Thoracic aorta (tissue), 2 donors: ENCODE measurements at regions not wholly inside any gene's neighbourhood (a gene's known extent, or its start where the extent isn't known, plus 50 kb on each side); places are given as distances from the start of the nearest gene placed in this dataset.

Experiments used
- ATAC-seq: fragments of 150-250 bp; one replicate; pipeline ENCODE4 v1.8.0; 2017; ENCODE audit warnings: low read depth; ENCODE audit not compliant: insufficient number of reproducible peaks, low FRiP score
- DNase-seq: peaks from one replicate; pipeline ENCODE4 v3.0.0-alpha.2; 2020; ENCODE audit warnings: low spot score
- H3K27ac ChIP-seq, 2 donors: fragments of 200-600 bp; sonication (generic); 1 replicate in 1 of 2; 2 replicates in 1 of 2; pipeline ENCODE4 v1.5.1; 2016; ENCODE audit warnings: mild to moderate bottlenecking in 2 of 2, moderate library complexity in 2 of 2
- H3K27me3 ChIP-seq: fragments of 200-600 bp; sonication (generic); replicated peaks from 2 replicates; pipeline ENCODE4 v1.6.0; 2016; ENCODE audit warnings: mild to moderate bottlenecking; ENCODE audit not compliant: insufficient read depth
- H3K36me3 ChIP-seq: fragments of 200-600 bp; sonication (generic); one replicate; pipeline ENCODE4 v1.5.1; 2016
- H3K4me1 ChIP-seq, 2 donors: fragments of 200-600 bp; sonication (generic); 1 replicate in 1 of 2; 2 replicates in 1 of 2; pipeline versions ENCODE4 v1.5.1 to v1.6.0; 2016; ENCODE audit warnings: low read depth in 2 of 2, mild to moderate bottlenecking in 1 of 2; ENCODE audit not compliant: control insufficient read depth in 1 of 2
- H3K4me3 ChIP-seq: fragments of 200-600 bp; sonication (generic); 2 replicates; pipeline ENCODE4 v1.5.1; 2016; ENCODE audit warnings: mild to moderate bottlenecking
- H3K9me3 ChIP-seq: fragments of 200-600 bp; sonication (generic); 2 replicates; pipeline ENCODE4 v1.5.1; 2016
- TF ChIP-seq, protein P1 (sequence below): fragments of 200-600 bp; sonication (generic); IDR thresholded peaks from one replicate; pipeline ENCODE4 v1.5.1; 2019; ENCODE audit warnings: antibody characterized with exemption

DNA sequence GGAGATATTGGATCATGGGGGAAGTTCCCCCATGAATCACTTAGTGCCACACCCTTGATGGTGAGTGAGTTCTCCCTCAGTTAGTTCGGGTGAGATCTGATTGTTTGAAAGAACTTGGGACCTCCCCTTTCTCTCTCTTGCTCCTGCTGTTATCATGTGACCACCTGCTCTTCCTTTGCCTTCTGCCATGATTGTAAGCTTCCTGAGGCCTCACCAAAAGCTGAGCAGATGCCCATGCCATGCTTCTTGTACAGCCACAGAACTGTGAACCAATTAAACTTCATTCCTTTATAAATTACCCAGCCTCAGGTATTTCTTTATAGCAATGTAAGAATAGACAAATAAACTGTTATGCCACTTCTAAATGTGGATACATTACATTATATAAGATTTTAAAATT, 686.7 kb upstream of the MARCKS start:
- DNase-seq (no peak), ATAC-seq (no peak)
- H3K27ac ChIP-seq: no peak overlapping the region
- H3K4me3 ChIP-seq: no peak overlapping the region
- no peaks in the 10 kb centered on the region for H3K36me3 ChIP-seq
- TF ChIP-seq, protein P1, sequence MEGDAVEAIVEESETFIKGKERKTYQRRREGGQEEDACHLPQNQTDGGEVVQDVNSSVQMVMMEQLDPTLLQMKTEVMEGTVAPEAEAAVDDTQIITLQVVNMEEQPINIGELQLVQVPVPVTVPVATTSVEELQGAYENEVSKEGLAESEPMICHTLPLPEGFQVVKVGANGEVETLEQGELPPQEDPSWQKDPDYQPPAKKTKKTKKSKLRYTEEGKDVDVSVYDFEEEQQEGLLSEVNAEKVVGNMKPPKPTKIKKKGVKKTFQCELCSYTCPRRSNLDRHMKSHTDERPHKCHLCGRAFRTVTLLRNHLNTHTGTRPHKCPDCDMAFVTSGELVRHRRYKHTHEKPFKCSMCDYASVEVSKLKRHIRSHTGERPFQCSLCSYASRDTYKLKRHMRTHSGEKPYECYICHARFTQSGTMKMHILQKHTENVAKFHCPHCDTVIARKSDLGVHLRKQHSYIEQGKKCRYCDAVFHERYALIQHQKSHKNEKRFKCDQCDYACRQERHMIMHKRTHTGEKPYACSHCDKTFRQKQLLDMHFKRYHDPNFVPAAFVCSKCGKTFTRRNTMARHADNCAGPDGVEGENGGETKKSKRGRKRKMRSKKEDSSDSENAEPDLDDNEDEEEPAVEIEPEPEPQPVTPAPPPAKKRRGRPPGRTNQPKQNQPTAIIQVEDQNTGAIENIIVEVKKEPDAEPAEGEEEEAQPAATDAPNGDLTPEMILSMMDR: no peak
- no peaks in the 10 kb centered on the region for H3K9me3 ChIP-seq
- H3K4me1 ChIP-seq: peaks cover 6 to 9% of the 10 kb centered on the region in 2 donors
- no peaks in the 10 kb centered on the region for H3K27me3 ChIP-seq

DNA sequence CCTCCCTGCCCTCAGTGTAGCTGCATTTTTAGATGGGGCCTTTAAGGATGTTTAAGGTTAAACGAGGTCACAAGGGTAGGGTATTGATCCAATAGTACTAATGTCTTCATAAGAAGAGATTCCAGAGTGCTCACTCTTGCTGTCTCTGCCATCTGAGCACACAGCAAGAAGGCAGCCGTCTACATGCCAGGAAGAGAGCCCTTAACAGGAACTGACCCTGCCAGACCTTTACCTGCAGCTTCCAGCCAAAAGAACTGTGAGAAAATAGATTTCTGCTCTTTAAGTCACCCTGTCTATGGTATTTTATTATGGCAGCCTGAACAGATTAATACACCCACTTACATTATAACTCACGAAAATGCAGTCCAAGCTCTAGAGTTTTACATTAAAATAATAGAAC, 685.3 kb upstream of the MARCKS start:
- no peaks in the 10 kb centered on the region for H3K9me3 ChIP-seq
- DNase-seq (no peak), ATAC-seq (no peak)
- H3K4me3 ChIP-seq: no peak overlapping the region
- H3K4me1 ChIP-seq: peaks cover 6 to 9% of the 10 kb centered on the region in 2 donors
- H3K36me3 ChIP-seq: no peaks in the 10 kb centered on the region
- no peaks in the 10 kb centered on the region for H3K27me3 ChIP-seq
- no peak overlapping the region for H3K27ac ChIP-seq
- TF ChIP-seq, protein P1: no peak

DNA sequence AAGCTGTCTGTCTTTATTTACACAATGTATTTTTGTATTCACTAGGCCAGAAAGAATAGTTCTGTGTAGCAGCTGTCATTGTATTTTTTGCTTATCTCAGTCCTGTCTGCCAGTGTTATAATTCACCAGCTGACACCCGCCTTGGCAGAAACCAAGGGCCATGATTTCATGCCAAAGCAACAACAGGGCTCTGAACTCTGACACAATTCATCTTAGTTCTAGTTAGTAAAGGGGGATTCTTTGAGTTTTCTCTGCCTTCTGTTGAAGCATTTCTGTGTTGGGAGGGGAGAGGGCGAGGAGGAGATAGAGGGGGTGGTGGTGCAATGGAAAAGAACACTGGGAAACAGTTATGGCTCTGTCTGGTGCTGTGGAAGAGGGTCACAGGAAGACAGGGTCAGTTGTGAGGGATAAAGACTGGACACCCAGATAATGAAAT, 684.6 kb upstream of the MARCKS start:
- Histone ChIP-seq H3K4me1 (peaks cover 6 to 9% of the 10 kb centered on the region in 2 donors), H3K9me3 (no peaks in the 10 kb centered on the region), H3K36me3 (no peaks in the 10 kb centered on the region), H3K4me3 (no peak overlapping the region), H3K27me3 (no peaks in the 10 kb centered on the region), H3K27ac (no peak overlapping the region)
- no peak for DNase-seq
- no peak for ATAC-seq
- TF ChIP-seq, protein P1: no peak

DNA sequence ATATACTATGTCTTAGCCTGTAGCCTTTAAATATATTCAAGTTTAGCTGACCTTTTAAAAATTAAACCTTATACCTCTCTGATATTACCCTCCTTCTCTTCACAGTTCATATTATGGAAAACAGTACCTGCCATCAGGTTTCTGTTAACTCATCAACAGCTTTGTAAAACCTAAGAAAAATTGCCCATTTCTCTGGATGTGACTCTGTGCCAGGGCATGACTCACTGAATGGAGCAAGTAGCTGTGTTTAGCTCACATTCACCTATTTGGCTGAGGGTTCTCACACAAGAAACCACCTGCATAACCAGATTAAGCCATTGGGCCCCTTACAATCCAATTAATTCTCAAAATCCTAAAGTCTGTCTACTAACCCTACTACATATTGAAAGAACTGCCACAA, 678.8 kb upstream of the MARCKS start:
- ATAC-seq: no peak
- Histone ChIP-seq H3K4me3 (no peak overlapping the region), H3K9me3 (no peaks in the 10 kb centered on the region), H3K27me3 (no peaks in the 10 kb centered on the region), H3K4me1 (no peaks in the 10 kb centered on the region), H3K36me3 (no peaks in the 10 kb centered on the region), H3K27ac (no peak overlapping the region)
- no peak for DNase-seq
- TF ChIP-seq, protein P1: no peak

DNA sequence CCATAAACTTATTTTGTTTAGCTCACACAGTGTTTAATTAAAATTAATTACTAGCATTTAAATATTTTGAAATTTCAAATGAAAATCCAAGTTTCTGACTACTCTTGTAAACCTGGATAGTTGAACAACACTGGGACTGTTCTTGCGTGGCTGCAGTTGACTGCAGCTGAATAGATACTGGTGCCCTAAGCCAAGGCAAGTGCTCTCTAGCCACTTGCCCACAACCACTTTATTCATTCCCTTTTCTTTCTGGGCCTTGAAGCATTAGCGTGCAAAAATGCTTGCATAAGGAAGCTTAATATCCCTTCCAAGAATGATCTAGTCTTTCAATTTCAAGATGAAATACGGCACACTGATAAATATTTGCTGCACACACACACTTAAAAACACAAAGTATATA, 676.0 kb upstream of the MARCKS start:
- ATAC-seq (no peak), DNase-seq (no peak)
- Histone ChIP-seq H3K9me3 (no peaks in the 10 kb centered on the region), H3K4me3 (no peak overlapping the region), H3K27me3 (no peaks in the 10 kb centered on the region), H3K27ac (no peak overlapping the region), H3K4me1 (no peaks in the 10 kb centered on the region), H3K36me3 (no peaks in the 10 kb centered on the region)
- TF ChIP-seq, protein P1: no peak
